HG02763 (cell line): ENCODE measurements at regions not wholly inside any gene's neighbourhood (a gene's known extent, or its start where the extent isn't known, plus 50 kb on each side); places are given as distances from the start of the nearest gene placed in this dataset.

Experiments
- ATAC-seq: cut with Tn5 transposase; IDR thresholded peaks from one replicate; pipeline ENCODE4 v1.9.1; 2021; ENCODE audit warnings: mild to moderate bottlenecking, moderate library complexity; ENCODE audit not compliant: unreplicated experiment

GRCh38 chr7:115883629-115884028, 146.9 kb downstream of the TFEC start:
- ATAC-seq, result no peak

- ATAC-seq, result no peak
These were observed 149.1 kb downstream of the TFEC start for GRCh38 chr7:115881476-115881875.

DNA sequence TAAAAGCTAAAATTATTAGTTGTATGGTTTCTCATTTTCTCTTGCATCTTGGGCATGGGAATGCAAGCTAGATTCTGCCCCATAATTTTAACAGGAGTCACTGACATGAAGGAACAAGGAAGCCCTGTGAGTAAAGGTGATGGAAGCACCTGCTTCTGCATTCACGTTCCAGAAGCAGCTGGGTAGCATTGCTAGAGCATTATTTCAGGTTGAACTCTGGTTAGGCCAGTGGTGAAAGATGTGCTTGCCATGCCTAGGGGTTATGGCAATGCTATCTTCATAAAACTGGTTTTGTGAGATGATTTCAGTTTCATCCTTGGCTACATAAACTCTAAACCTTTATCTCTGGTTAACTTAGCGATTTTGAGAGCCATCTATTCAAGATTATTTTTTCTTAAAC, 151.4 kb downstream of the TFEC start:
- no peak for ATAC-seq

DNA sequence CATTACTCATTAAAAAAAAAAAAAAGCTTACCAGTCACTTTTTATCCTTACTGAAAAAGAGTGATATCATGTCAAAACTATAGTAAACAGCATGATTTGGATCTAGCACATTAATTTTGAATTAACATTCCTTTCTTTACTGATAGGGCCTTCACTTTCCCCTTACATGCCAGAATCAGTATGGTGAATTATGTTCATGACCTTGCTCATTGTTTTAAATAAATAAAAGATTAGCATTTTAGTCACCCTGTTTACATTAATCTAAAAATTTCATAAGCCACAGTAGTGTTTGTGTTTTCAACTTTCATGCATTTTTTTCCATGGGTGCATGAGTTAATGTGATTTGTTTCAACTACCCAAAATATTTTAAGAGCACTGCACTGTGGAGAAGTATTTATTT, 160.8 kb downstream of the TFEC start:
- no peak for ATAC-seq

GRCh38 chr7:115869190-115869589, 161.4 kb downstream of the TFEC start:
- no peak for ATAC-seq

DNA sequence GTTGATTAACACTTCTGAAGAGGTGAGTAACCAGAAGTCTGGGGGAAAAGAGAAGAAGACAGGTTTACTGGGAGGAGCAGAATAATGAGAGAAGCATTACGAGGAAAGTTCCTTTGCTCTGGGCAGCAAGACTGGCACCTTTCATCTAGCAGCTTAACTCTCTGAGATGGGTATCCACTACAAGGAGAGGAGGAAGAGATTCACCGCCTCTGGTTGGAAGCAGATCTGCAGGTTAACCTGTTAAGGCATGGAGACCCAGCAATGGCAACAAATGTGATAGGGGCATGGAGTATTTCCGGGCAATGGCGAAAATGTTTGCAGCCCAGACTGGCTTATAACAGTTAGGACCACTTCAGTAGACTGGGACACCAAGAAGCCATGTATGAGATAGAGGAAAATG, 162.2 kb downstream of the TFEC start:
- ATAC-seq, result no peak

DNA sequence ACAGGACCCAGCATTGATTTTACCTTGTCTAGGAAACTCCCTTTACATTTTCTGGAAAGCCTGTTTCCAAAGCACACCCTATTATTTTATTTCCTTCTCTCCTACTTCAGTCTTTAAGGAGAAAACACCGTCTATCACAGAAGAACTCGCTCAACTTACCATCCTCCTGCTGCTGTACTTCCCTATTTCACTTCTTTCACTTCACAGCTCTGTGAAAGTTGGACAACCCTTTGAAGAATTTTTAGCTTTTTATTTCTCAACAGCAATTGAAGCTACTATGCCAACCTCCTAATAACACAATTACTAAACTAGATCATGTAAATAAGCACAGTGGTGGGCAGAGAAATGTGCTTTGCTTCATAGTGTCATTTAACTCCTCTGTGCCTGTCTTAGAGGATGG, 166.5 kb downstream of the TFEC start:
- no peak for ATAC-seq

DNA sequence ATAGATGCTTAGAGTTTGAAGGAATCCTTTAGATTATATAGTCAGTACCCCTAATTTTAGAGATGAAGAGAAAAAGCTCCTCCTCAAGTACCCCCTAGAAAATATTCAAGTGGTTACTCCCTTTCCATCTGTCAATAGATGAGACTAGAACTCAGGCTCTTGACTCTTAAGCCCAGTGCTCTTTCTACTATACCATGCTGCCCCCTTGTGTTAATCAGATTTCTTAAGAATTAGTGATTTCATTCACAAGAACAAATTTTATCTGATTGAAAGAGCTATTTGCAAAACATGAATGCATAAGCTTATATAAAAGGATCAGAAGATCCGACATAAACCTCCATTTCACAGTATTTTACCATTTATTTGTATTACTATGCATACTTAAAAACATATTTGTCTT, 179.3 kb downstream of the TFEC start:
- ATAC-seq, result no peak

- no peak for ATAC-seq
These were observed 179.8 kb downstream of the TFEC start for GRCh38 chr7:115850774-115851173.

DNA sequence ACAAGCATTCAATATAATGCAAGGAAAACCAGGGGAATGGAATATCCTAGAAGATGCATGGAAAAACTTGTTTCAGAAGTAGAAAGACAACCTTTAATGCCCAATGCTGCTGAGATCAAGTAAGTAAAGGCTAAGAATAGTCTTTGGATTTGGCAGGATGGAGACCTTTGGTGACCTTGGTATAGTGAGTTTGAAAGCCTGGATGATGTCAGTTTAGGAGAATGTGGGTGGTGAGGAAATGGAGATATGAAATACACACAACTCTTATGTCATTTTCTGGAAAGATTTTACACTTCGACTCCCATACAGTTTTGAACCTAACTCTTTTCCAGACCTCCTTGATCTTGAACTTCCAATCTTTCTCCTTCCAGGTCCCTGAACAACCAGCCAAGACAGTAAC, 185.7 kb downstream of the TFEC start:
- no peak for ATAC-seq

DNA sequence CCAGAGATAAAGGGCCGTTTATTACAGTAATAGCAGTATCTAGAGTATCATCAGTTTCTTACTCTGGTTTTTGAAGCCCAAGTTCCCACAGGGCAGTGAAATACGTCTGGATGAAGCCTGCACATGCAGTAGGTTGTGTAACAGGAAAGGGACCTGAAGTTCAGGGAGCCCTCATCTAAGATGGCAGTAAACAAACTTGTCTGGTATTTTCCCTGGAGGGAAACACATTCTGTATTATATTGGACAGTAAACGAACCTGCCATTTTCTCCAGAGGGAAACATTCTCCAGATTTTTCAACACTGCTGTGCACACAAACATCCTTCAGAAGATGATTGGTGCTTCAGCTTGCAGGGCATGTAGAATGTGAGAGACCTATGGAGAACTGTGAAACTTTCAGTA, 189.9 kb downstream of the TFEC start:
- no peak for ATAC-seq

- no peak for ATAC-seq
These were observed 191.7 kb downstream of the TFEC start for GRCh38 chr7:115838829-115839228.

DNA sequence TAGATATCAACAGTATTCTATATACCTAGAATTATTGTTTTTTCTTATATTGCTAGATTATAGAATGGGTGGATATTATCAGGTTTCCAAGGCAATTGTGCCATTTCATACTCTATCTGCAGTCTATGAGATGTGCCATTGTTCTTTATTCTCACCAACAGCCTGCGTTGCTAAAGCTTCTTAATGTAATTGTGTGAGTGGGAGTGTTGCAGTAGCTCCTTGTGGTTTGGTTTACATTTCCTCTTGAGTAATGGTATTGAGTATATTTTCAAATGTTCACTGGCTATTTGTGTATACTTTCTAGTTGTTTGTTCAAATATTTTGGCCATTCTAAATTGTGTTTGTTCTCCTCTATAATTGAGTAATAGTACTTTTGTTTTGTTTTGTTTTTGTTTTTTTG, 199.2 kb downstream of the TFEC start:
- ATAC-seq, result no peak

GRCh38 chr7:115827305-115828045, 203.1 kb downstream of the TFEC start:
- ATAC-seq, result no peak

- no peak for ATAC-seq
These were observed 205.0 kb downstream of the TFEC start for GRCh38 chr7:115825456-115826115.

DNA sequence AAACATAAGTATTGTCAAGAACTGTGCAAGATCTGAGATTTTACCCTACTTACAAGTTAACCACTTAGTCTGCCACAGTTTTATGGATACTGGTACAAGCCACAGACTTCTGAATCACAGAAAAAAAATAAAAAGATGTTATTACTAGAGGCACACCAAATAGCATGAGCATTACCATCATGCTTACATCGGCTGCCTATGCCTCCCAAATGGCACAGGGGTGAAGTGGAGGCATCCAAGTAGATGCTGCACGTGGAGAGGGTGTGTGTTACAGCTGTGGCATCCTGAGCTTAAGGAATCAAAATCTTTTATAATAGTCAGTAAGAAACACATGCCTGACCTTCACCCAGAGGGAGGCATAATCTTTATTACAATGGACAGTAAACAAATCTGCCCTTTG, 207.8 kb downstream of the TFEC start:
- no peak for ATAC-seq

- ATAC-seq, result no peak
These were observed 208.2 kb downstream of the TFEC start for GRCh38 chr7:115822380-115822779.

DNA sequence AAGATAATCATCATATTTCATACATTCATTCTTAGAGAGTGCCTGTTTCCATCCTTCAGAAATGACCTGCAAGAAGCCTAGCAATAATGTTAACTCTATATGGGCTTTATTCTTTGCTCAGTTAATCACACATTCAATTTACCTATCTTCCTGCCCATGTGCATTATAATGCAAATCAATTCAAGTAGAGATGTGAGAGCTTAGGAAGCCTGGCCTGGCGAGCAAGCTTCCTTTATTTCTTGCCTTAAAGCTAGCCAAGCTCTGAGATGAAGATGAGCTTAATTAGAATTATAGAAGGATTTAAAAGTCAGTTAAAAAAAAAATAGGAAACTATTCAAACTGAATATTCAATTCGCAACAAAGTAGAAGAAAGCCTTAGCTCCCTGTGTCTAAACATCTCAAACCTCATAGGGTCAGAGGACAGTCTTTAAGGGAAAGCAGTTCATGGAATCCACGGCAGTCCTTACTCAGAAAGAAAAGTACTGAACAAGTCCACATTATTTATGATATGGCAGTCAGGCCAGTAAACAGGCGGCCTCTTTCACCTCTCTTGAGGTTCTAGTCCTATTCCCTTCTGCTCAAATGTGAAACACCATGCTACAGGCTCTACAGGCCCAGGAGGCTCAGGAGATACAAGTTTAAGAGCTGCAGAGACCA, 214.1 kb downstream of the TFEC start:
- no peak for ATAC-seq

DNA sequence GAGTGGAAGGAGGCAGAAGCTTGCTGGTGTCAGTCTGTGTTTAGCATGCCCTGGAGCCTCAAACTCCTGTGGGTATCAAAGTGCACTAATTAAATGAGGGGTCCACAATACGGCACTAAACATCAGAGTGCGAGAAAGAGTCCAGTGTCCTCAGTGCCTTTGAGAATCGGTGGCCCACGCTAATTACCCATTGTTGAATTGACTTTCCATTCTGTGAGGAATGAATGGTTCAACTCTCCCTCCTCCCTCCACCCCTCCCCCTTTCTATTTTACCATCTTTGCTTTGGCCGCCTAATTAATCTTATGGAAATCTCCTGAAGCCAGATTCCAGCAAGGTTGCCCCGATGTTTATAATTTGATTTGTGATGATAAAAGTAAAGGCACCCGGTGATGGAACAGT, 217.8 kb downstream of the TFEC start:
- no peak for ATAC-seq

- ATAC-seq, result no peak
These were observed 225.1 kb downstream of the TFEC start for GRCh38 chr7:115805458-115805857.

DNA sequence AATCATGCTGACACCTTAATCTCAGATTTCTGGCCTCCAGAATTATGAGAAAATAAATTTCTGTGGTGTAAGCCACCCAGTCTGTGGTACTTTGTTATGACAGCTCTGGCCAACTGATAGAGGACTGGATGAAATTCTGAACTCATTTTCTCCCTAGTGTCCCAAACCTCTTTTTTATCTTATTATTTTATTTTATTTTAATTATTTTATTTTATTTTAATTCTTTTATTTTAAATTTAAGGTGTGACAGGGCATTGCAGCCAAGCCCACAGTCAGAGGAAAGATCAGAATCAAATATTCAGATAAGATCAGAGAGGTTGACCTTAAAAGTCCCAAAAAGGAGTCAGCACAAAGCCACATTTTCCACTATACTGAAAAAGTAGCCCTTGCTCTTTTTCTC, 228.1 kb downstream of the TFEC start:
- ATAC-seq, result no peak

DNA sequence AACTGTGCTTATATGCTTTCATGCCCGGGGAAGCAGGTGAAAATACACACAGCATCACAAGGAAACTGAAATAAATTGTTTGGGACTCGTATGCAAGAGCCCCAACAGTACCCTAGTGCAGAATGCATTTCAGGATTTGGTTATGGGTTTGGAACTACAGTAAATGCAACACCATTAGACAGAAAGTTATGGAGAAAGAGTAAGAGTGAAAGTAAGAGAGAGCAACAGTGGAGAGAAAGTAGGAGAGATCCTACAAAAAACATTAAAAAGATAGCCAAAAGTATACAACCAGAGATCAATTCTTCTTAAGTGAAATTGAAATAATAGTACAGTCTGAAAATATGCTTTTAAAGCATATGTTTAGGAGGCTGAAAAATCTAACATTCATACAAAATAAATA, 231.1 kb downstream of the TFEC start:
- no peak for ATAC-seq
